ENCODE measurements at regions not wholly inside any gene's neighbourhood (a gene's known extent, or its start where the extent isn't known, plus 50 kb on each side); places are given as distances from the start of the nearest gene placed in this dataset.

DNA sequence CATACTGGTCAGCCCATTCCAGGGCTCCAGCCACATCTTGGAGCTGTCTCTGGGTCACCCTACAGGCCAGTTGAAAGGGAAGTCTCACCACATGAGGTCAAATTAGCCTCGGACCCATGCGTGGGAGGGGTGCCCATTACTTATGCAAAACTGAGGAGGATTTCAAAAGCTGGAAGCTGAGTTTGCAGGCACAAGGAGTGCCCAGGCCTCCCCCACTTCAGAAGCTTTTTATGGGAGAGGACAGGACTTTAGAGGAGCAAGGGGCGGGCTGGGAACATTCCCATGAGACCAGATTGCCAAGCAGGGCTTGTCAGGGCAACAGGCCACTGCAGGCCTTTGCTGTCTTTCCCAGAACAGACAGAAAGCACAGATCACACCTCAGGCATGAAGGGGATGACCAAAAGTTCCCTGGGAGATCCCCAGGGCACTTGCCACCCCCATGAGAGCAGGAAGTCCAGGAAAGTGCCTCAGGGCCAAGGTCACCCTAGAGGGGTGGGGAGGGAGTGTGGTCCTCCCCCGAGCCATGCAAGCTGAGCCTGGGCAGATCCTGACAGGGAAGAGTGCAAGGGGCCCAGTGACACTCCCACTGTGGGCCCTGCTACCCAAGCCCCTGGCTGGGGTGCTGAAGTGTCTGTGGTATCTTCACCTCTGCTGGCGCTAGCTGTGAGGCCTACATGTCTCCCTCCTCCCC lies 267.7 kb downstream of the BCL11A start:
- TF ChIP-seq ELF4 (IDR thresholded peaks at IDR 0.05) (no peak), ZNF384 (IDR thresholded peaks at IDR 0.05) (no peak), SP1 (IDR thresholded peaks at IDR 0.05) (no peak), SUZ12 (IDR thresholded peaks at IDR 0.05) (no peak), FOXM1 (IDR thresholded peaks at IDR 0.05; ENCODE audit: borderline replicate concordance) (no peak), NFRKB (IDR thresholded peaks at IDR 0.05) (no peak), BHLHE40 (IDR thresholded peaks at IDR 0.05; ENCODE audit: borderline replicate concordance) (no peak), HDGF (IDR thresholded peaks at IDR 0.05; ENCODE audit: borderline replicate concordance) (no peak), L3MBTL2 (conservative IDR thresholded peaks at IDR 0.05) (no peak), TARDBP (IDR thresholded peaks at IDR 0.05) (no peak), CTBP1 (IDR thresholded peaks at IDR 0.05; ENCODE audit: borderline replicate concordance) (no peak), FOXK2 (IDR thresholded peaks at IDR 0.05) (no peak), FOXA1 (IDR thresholded peaks at IDR 0.05) (no peak)

Data from HEK293T (cell line).